ENCODE measurements at regions not wholly inside any gene's neighbourhood (a gene's known extent, or its start where the extent isn't known, plus 50 kb on each side); places are given as distances from the start of the nearest gene placed in this dataset.
"Not testable (repeated sequence)": the region's sequence is repeated elsewhere in the genome, so short reads cannot be mapped to it uniquely, and the experiment has no call there.

DNA sequence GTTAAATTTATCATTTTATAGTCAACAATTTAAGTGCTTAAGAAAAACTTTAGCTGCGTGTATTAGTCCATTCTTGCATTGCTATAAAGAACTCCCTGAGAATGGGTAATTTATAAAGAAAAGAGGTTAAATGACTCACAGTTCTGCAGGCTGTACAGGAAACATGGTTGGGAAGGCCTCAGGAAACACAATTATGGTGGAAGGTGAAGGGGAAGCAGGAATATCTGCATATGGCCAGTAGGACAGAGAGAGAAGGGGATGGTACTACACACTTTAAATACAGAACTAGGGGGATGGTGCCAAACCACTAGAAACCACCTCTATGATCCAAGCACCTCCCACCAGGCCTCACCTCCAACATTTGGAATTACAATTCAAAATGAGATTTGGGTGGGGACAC, 295.5 kb upstream of the PLGLB1 start:
- H3K27me3 ChIP-seq (ENCODE audit: control insufficient read depth, insufficient read depth, low read length); H3K27ac ChIP-seq (ENCODE audit: low read length); DNase-seq; H3K4me1 ChIP-seq (ENCODE audit: control insufficient read depth, insufficient read depth, low read length); H3K9me3 ChIP-seq (replicated peaks; ENCODE audit: control insufficient read depth, low read depth, low read length); H3K36me3 ChIP-seq (ENCODE audit: control insufficient read depth, insufficient read depth, low read length); H3K4me3 ChIP-seq (ENCODE audit: low read length): not testable (repeated sequence)
- WGBS (ENCODE audit: insufficient coverage): no CpG with 5 or more reads among the region's 1 CpG

DNA sequence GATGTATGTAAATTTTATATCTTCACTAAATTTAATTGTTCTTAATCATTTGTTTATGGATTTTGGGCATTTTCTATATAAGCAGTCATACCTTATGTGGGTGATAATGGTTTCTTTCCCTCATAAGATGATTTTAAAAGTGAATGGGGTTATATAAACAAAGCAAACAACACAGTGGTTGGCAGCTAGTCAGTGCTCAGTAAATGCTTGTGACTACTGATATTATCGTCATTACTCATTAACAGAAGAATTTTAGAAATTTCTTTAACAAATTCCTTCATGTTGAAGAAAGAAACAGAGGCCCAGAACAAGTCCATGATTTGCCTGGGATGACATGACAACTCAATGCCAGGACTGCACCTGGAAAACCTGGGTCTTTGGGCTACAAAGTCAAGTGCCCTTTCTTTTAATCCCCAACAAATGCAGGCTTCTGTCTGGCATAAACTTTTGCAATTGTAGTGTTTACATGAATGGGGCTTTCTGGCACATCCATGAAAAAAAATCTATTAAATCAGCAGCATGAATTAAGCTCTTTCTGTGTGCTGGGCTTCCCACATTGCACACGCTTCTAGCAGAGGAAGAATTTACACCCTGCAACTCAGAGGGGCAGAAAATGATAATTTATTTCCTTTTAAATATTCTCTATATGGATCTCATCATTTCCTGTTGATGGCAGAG, 297.3 kb upstream of the PLGLB1 start:
- not testable (repeated sequence) for H3K27me3 ChIP-seq (ENCODE audit: control insufficient read depth, insufficient read depth, low read length); DNase-seq; H3K4me3 ChIP-seq (ENCODE audit: low read length); H3K4me1 ChIP-seq (ENCODE audit: control insufficient read depth, insufficient read depth, low read length); H3K9me3 ChIP-seq (replicated peaks; ENCODE audit: control insufficient read depth, low read depth, low read length); H3K27ac ChIP-seq (ENCODE audit: low read length); H3K36me3 ChIP-seq (ENCODE audit: control insufficient read depth, insufficient read depth, low read length)
- WGBS (ENCODE audit: insufficient coverage): no CpG with 5 or more reads among the region's 2 CpGs

DNA sequence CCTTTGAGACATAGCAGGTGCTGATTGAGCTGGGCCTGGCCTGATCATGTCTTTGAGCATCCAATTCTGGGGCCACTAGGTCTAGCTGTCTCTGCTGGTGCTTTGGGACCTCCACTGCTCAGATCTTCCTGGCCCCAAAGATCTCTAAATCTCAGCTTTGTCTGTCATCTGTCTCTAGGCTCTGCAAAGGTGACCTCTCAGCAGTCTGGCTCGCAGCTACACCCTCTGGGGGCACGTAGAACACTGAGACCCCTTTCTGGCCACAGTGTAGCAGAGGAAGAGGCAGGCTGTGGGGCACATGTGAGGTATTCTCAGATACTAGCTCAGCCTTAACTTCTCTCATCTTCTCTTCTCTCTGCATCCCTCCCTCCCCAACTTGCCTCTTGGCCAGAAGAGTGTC, 298.1 kb upstream of the PLGLB1 start:
- not testable (repeated sequence) for H3K4me1 ChIP-seq (ENCODE audit: control insufficient read depth, insufficient read depth, low read length); H3K9me3 ChIP-seq (replicated peaks; ENCODE audit: control insufficient read depth, low read depth, low read length); H3K27me3 ChIP-seq (ENCODE audit: control insufficient read depth, insufficient read depth, low read length); H3K4me3 ChIP-seq (ENCODE audit: low read length); H3K27ac ChIP-seq (ENCODE audit: low read length); H3K36me3 ChIP-seq (ENCODE audit: control insufficient read depth, insufficient read depth, low read length); DNase-seq
- no CpG with 5 or more reads among the region's 2 CpGs for WGBS (ENCODE audit: insufficient coverage)

DNA sequence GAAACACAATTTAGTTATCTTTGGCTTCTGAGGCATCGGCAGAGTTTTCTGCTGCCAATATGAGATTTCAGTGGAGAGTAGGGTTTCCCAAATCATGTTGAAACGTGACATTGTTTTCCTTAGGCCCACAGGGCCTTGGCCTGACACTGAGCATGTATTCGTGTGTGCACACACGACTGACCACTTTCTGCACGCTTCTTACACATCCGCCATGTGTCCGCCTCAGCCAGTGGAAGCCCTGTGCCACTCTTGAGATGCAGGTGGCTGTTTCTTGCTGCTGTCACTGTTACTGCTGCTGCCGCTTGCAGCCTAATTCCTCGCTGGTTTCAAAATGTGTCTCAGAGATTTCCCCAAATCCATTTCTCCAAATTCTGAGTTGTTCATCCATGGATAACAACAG, 299.6 kb upstream of the PLGLB1 start:
- not testable (repeated sequence) for H3K27ac ChIP-seq (ENCODE audit: low read length); H3K4me3 ChIP-seq (ENCODE audit: low read length); DNase-seq; H3K9me3 ChIP-seq (replicated peaks; ENCODE audit: control insufficient read depth, low read depth, low read length); H3K4me1 ChIP-seq (ENCODE audit: control insufficient read depth, insufficient read depth, low read length); H3K27me3 ChIP-seq (ENCODE audit: control insufficient read depth, insufficient read depth, low read length); H3K36me3 ChIP-seq (ENCODE audit: control insufficient read depth, insufficient read depth, low read length)
- no CpG with 5 or more reads among the region's 9 CpGs for WGBS (ENCODE audit: insufficient coverage)

DNA sequence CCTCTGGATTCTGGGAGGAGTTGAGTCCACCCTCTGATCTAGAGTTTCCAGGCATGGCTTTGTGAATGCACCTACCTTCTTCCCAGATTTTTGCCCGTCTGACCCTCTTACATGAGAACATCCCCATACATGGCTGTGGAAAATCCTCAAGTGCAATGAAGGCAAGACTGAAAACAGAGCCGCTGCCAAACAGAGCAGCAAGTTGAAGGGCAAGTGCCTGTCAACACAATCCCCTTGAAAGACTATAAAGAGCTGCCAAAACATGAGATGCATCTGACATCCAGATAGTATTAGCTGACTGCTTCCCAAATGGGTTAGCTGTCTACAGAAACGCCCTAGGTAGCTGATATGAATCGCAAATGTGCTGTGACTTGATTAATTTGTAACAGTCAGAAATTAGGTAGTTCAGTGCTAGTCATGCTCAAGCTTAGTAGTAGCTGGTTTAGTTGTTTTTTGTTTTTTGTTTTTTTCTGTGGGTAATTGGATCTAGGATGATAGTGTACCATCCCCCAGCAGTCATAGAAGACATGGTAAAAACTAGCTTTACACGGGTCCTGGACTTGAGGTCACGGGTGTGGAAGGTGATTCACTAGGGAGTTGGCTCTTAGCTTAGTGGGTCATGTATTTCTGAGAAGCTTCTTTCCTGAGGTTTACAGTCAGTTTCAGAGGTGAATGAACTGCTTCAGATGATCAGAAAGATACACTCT, 302.8 kb upstream of the PLGLB1 start:
- not testable (repeated sequence) for H3K27ac ChIP-seq (ENCODE audit: low read length); DNase-seq
- no CpG with 5 or more reads among the region's 6 CpGs for WGBS (ENCODE audit: insufficient coverage)

DNA sequence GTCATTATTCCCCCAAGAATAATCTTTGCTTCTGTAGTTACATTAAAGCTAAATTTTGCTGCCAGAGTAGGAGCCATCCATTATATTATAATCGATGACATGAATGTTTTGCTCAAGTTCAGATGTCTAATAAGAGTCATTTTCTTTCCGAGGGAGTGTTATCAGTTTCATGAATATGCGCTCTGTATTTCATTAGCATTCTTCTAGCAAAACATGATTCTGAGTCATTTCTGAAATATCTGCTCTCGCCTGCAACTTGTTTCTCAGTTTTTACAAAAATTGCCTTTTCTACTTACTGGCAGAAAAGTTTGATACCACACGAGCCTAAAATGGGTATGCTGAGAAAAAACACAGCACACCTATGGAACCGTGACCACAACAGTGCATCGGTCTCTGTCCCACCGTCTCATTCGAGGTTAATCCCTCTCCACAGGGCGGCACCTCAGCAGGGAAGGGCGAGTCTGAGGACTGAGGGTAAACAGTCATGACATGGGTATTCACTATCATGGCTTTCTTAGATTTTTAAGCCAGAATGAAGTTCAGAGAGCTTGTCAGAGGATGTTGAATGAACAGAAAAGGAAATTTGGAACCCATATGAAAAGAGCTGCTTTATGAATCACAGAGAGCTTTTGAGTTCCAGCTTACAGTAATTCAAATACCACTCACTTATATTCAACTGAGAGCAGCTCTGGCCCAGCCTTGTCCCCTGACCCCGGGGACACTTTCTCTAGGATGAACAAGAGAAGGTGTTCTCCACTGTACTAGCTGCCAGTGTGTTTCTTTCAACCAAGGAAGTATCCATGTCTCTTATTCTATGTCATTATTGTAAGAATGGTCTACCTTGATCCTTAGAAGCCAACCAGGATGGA, 303.6 kb upstream of the PLGLB1 start:
- not testable (repeated sequence) for H3K4me1 ChIP-seq (ENCODE audit: control insufficient read depth, insufficient read depth, low read length); H3K4me3 ChIP-seq (ENCODE audit: low read length); DNase-seq; H3K27ac ChIP-seq (ENCODE audit: low read length); H3K9me3 ChIP-seq (replicated peaks; ENCODE audit: control insufficient read depth, low read depth, low read length); H3K36me3 ChIP-seq (ENCODE audit: control insufficient read depth, insufficient read depth, low read length); H3K27me3 ChIP-seq (ENCODE audit: control insufficient read depth, insufficient read depth, low read length)
- no CpG with 5 or more reads among the region's 12 CpGs for whole genome bisulfite sequencing (ENCODE audit: insufficient coverage)

More for the DNA sequence above, 302.8 kb upstream of the PLGLB1 start:
- not testable (repeated sequence) for H3K9me3 ChIP-seq (replicated peaks; ENCODE audit: control insufficient read depth, low read depth, low read length); H3K4me3 ChIP-seq (ENCODE audit: low read length); H3K27me3 ChIP-seq (ENCODE audit: control insufficient read depth, insufficient read depth, low read length); H3K36me3 ChIP-seq (ENCODE audit: control insufficient read depth, insufficient read depth, low read length); H3K4me1 ChIP-seq (ENCODE audit: control insufficient read depth, insufficient read depth, low read length)

DNA sequence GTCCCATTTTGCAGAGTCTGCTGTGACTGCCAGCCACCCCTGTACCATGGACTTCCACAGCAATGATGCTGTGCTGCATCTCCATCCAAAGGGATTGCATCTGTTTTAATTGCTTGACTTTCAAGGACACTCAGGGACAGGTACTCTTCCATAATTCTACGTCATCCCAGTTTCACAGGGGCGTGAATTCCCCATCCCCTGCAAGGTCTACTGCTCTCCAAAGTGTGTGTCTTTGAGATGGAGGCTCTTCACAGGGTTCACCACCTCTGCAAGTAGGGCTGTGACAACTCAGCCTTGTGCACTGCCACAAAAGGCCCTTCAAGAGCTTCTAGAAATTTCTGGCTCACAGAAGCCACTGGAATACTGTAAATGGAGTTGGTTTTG, 304.3 kb upstream of the PLGLB1 start:
- not testable (repeated sequence) for H3K27me3 ChIP-seq (ENCODE audit: control insufficient read depth, insufficient read depth, low read length); H3K36me3 ChIP-seq (ENCODE audit: control insufficient read depth, insufficient read depth, low read length); H3K27ac ChIP-seq (ENCODE audit: low read length); DNase-seq; H3K4me3 ChIP-seq (ENCODE audit: low read length); H3K9me3 ChIP-seq (replicated peaks; ENCODE audit: control insufficient read depth, low read depth, low read length); H3K4me1 ChIP-seq (ENCODE audit: control insufficient read depth, insufficient read depth, low read length)
- no CpG with 5 or more reads among the region's 2 CpGs for WGBS (ENCODE audit: insufficient coverage)

DNA sequence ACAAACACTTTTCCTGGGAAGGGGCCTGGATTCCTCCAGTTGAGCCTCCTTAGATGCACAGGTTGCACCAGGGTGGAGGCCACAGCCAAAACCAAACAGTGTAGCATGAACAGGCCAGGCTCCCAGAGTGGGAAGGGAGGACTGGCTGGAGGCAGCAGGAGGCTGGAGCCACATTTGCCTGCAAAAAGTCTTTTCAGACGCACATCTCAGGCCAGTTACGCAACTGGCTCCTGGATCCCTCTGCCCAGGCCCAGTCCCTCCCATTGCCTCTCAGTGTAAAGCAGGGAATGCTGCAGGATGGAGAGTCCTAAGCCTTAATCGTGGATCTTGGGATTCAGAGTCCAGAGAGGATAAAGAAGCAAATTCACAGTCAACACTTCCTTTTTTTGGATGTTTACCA, 305.1 kb upstream of the PLGLB1 start:
- H3K4me1 ChIP-seq (ENCODE audit: control insufficient read depth, insufficient read depth, low read length); H3K4me3 ChIP-seq (ENCODE audit: low read length); H3K36me3 ChIP-seq (ENCODE audit: control insufficient read depth, insufficient read depth, low read length); H3K9me3 ChIP-seq (replicated peaks; ENCODE audit: control insufficient read depth, low read depth, low read length); DNase-seq; H3K27me3 ChIP-seq (ENCODE audit: control insufficient read depth, insufficient read depth, low read length); H3K27ac ChIP-seq (ENCODE audit: low read length): not testable (repeated sequence)
- no CpG with 5 or more reads among the region's 3 CpGs for whole genome bisulfite sequencing (ENCODE audit: insufficient coverage)

DNA sequence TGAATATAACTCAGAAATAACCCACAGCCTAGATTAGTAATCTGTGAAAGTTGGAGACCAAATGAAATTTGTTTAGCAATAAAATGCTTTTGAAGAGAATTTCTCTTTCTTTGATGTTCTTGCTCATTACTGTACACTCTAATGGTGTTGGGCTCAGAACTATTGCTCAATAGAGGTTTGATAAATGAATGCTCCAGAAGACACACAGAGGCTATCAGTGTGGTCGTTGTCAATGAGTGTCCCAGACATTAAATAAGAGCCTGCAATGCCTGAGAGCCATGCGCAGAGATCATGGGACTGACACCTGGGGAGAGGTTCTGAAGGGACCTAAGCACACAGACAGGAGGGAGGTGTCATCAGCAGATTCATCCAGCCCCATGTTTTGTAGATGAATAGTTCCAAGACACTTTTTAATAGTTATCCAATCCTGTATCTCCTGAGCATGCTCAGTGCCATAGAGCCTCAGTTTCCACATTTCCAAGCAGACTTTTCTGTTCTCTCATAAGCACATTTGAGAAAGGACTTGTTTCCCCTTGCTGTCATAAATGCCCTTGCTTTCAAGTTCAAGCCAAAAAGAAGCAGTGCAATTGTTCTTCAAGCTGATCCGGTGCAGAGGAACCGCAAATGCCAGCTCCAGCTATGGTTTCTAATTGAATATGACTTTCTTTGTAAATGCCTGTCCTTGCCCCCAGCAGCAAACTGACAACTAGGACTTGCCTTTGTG, 306.2 kb upstream of the PLGLB1 start:
- not testable (repeated sequence) for H3K27ac ChIP-seq (ENCODE audit: low read length); H3K36me3 ChIP-seq (ENCODE audit: control insufficient read depth, insufficient read depth, low read length); H3K9me3 ChIP-seq (replicated peaks; ENCODE audit: control insufficient read depth, low read depth, low read length); H3K4me3 ChIP-seq (ENCODE audit: low read length); DNase-seq; H3K4me1 ChIP-seq (ENCODE audit: control insufficient read depth, insufficient read depth, low read length); H3K27me3 ChIP-seq (ENCODE audit: control insufficient read depth, insufficient read depth, low read length)
- WGBS (ENCODE audit: insufficient coverage): no CpG with 5 or more reads among the region's 4 CpGs

DNA sequence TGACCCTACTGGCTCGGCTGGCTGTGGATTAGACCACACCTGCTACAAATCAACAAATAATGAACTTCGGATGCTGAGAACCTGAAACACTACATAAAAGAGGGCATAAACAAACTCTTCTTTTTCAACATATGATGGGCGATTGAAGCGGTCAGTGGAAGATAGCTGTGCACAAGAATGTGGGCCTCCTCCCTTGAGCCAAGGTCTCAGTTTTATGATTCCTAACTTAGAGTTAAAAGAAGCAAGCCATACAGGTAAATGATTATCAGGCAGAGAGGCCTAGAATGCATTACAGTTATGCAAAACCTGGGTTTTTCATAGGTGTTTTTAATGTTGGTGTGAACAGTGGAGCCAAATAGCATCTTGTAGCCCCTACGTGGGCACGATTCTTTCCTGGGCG, 307.9 kb upstream of the PLGLB1 start:
- not testable (repeated sequence) for H3K4me3 ChIP-seq (ENCODE audit: low read length); H3K27ac ChIP-seq (ENCODE audit: low read length); H3K36me3 ChIP-seq (ENCODE audit: control insufficient read depth, insufficient read depth, low read length); DNase-seq; H3K9me3 ChIP-seq (replicated peaks; ENCODE audit: control insufficient read depth, low read depth, low read length); H3K4me1 ChIP-seq (ENCODE audit: control insufficient read depth, insufficient read depth, low read length); H3K27me3 ChIP-seq (ENCODE audit: control insufficient read depth, insufficient read depth, low read length)
- no CpG with 5 or more reads among the region's 7 CpGs for WGBS (ENCODE audit: insufficient coverage)
